ENCODE measurements at regions not wholly inside any gene's neighbourhood (a gene's known extent, or its start where the extent isn't known, plus 50 kb on each side); places are given as distances from the start of the nearest gene placed in this dataset.

GRCh38 chr5:28495876-28496275 is 1457.5 kb upstream of the CDH9 start:
- TF ChIP-seq GATA2 (IDR thresholded peaks at IDR 0.05; ENCODE audit: low read depth, low read length) (no peak), GATA3 (IDR thresholded peaks at IDR 0.05; ENCODE audit: low read depth, low read length) (no peak)
